ENCODE measurements at regions not wholly inside any gene's neighbourhood (a gene's known extent, or its start where the extent isn't known, plus 50 kb on each side); places are given as distances from the start of the nearest gene placed in this dataset.

DNA sequence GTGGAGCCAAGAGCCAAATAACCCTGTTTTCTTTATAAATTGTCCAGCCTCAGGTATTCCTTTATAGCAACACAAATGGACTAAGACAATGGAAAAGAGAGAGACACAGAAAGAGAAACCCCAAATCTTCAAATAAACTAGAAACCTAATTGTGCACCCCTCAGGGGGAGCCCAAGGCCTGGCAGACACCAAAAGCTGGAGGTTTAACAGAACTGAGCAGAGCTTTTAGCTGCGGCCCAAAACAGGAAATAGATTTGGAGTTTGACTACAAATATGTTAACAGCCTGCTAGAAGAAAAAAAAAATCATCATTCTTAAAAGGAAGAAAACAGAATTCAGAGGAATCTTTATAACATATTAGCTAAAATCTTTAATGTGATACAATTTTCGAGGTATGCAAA is 1135.0 kb downstream of the GATA3 start:
- TF ChIP-seq, protein P1, sequence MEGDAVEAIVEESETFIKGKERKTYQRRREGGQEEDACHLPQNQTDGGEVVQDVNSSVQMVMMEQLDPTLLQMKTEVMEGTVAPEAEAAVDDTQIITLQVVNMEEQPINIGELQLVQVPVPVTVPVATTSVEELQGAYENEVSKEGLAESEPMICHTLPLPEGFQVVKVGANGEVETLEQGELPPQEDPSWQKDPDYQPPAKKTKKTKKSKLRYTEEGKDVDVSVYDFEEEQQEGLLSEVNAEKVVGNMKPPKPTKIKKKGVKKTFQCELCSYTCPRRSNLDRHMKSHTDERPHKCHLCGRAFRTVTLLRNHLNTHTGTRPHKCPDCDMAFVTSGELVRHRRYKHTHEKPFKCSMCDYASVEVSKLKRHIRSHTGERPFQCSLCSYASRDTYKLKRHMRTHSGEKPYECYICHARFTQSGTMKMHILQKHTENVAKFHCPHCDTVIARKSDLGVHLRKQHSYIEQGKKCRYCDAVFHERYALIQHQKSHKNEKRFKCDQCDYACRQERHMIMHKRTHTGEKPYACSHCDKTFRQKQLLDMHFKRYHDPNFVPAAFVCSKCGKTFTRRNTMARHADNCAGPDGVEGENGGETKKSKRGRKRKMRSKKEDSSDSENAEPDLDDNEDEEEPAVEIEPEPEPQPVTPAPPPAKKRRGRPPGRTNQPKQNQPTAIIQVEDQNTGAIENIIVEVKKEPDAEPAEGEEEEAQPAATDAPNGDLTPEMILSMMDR (IDR thresholded peaks at IDR 0.05), result no peak
- no peak for TF ChIP-seq POLR2AphosphoS5 (IDR thresholded peaks at IDR 0.05)
- TF ChIP-seq POLR2A (IDR thresholded peaks at IDR 0.05), result no peak
- WGBS, result 82% methylated on average over 2 of the region's 2 CpGs
- no peaks in the 10 kb centered on the region for H3K4me1 ChIP-seq (replicated peaks)
- intact Hi-C loops (cut with DNase I), result no loop called here
- no peak overlapping the region for H3K27ac ChIP-seq
- H3K4me3 ChIP-seq, result no peak overlapping the region
- no peak for DNase-seq (ENCODE audit: low spot score)
- H3K27me3 ChIP-seq (replicated peaks; ENCODE audit: insufficient read depth), result no peaks in the 10 kb centered on the region
- no peaks in the 10 kb centered on the region for H3K9me3 ChIP-seq
- no peaks in the 10 kb centered on the region for H3K36me3 ChIP-seq

DNA sequence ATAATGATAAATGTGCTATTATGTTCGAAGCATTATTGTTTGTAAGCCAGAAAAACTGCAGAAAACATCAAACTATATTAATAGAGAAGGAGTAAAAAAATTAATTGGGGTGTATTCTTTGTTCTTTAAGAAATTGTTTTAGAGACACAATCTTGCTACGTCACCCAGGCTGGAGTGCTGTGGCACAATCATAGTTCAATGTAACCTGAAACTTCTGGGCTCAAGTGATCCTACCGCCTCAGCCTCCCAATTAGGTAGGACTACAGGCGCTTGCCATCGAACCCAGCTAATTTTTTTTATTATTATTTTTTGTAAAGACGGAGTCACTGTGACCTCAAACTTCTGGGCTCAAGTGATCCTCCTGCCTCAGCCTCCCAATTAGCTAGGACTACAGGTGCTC is 1138.6 kb downstream of the GATA3 start:
- no peak overlapping the region for H3K27ac ChIP-seq
- no peak overlapping the region for H3K4me3 ChIP-seq
- intact Hi-C loops (cut with DNase I), result no loop called here
- H3K36me3 ChIP-seq, result no peaks in the 10 kb centered on the region
- WGBS, result 93% methylated on average over 6 of the region's 6 CpGs
- H3K27me3 ChIP-seq (replicated peaks; ENCODE audit: insufficient read depth), result no peaks in the 10 kb centered on the region
- H3K9me3 ChIP-seq, result no peaks in the 10 kb centered on the region
- TF ChIP-seq, protein P1 (IDR thresholded peaks at IDR 0.05), result no peak
- TF ChIP-seq POLR2A (IDR thresholded peaks at IDR 0.05) (no peak), POLR2AphosphoS5 (IDR thresholded peaks at IDR 0.05) (no peak)
- no peaks in the 10 kb centered on the region for H3K4me1 ChIP-seq (replicated peaks)
- DNase-seq (ENCODE audit: low spot score), result no peak

GRCh38 chr10:9195385-9195784 is 1140.9 kb downstream of the GATA3 start:
- TF ChIP-seq POLR2AphosphoS5 (IDR thresholded peaks at IDR 0.05) (no peak), POLR2A (IDR thresholded peaks at IDR 0.05) (no peak)
- TF ChIP-seq, protein P1 (IDR thresholded peaks at IDR 0.05), result no peak
- WGBS, result 48% methylated on average over 2 of the region's 2 CpGs
- Histone ChIP-seq H3K9me3 (no peaks in the 10 kb centered on the region), H3K27ac (no peak overlapping the region), H3K4me1 (replicated peaks) (no peaks in the 10 kb centered on the region), H3K27me3 (replicated peaks; ENCODE audit: insufficient read depth) (no peaks in the 10 kb centered on the region), H3K4me3 (no peak overlapping the region), H3K36me3 (no peaks in the 10 kb centered on the region)
- DNase-seq (ENCODE audit: low spot score), result no peak
- intact Hi-C loops (cut with DNase I), result no loop called here

DNA sequence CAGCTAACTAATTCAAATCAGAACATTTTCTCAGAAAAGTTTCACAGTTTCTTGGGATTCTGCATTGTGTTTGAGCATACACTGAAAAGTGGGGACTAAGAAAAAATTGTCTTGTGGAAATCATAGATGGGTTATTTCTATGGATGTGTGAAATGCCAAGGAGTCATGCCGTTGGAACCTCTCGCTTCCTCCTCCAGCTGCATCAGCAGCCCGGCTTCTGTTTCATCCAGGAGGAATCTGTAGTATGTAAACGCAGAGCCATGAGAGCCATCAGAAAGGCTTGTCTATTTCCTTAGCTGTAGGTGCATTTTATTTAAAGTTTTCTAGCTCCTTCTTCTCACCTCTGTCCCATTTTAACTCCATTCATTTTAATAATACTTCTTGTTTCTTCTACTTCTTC is 1144.1 kb downstream of the GATA3 start:
- intact Hi-C loops (cut with DNase I), result no loop called here
- no peak for DNase-seq (ENCODE audit: low spot score)
- TF ChIP-seq POLR2A (IDR thresholded peaks at IDR 0.05) (no peak), POLR2AphosphoS5 (IDR thresholded peaks at IDR 0.05) (no peak)
- TF ChIP-seq, protein P1 (IDR thresholded peaks at IDR 0.05), result no peak
- 44% methylated on average over 4 of the region's 4 CpGs for WGBS
- Histone ChIP-seq H3K4me1 (replicated peaks) (no peaks in the 10 kb centered on the region), H3K4me3 (no peak overlapping the region), H3K27ac (no peak overlapping the region), H3K27me3 (replicated peaks; ENCODE audit: insufficient read depth) (no peaks in the 10 kb centered on the region), H3K9me3 (no peaks in the 10 kb centered on the region), H3K36me3 (no peaks in the 10 kb centered on the region)

GRCh38 chr10:9205558-9205957 is 1151.1 kb downstream of the GATA3 start:
- DNase-seq (ENCODE audit: low spot score), result no peak

More at GRCh38 chr10:9205558-9205957, 1151.1 kb downstream of the GATA3 start:
- WGBS, result 44% methylated on average over 1 of the region's 1 CpG
- Histone ChIP-seq H3K4me1 (replicated peaks) (no peaks in the 10 kb centered on the region), H3K27me3 (replicated peaks; ENCODE audit: insufficient read depth) (no peaks in the 10 kb centered on the region), H3K36me3 (no peaks in the 10 kb centered on the region), H3K4me3 (no peak overlapping the region), H3K27ac (no peak overlapping the region), H3K9me3 (no peaks in the 10 kb centered on the region)
- intact Hi-C loops (cut with DNase I), result no loop called here
- TF ChIP-seq, protein P1 (IDR thresholded peaks at IDR 0.05), result no peak
- TF ChIP-seq POLR2AphosphoS5 (IDR thresholded peaks at IDR 0.05) (no peak), POLR2A (IDR thresholded peaks at IDR 0.05) (no peak)
